GM23338 (cell line): ENCODE measurements at regions not wholly inside any gene's neighbourhood (a gene's known extent, or its start where the extent isn't known, plus 50 kb on each side); places are given as distances from the start of the nearest gene placed in this dataset.

Experiments used
- ATAC-seq: fragments of 200-7000 bp; cut with Tn5 transposase; 3 replicates; pipeline ENCODE4 v1.9.1; 2020
- DNase-seq: peaks from one replicate; pipeline ENCODE4 v3.0.0-alpha.2; 2015; ENCODE audit warnings: low spot score
- H2AFZ ChIP-seq: fragments of 200-600 bp; sonication (generic); 2 replicates; pipeline ENCODE4 v1.8.0; 2016; ENCODE audit warnings: antibody characterized with exemption, mild to moderate bottlenecking, moderate library complexity
- H3F3A ChIP-seq: fragments of 200-600 bp; sonication (generic); replicated peaks from 2 replicates; pipeline ENCODE4 v1.8.0; 2017; ENCODE audit warnings: antibody characterized with exemption, mixed run types, low read depth
- H3K27ac ChIP-seq: fragments of 200-600 bp; sonication (generic); 2 replicates; pipeline ENCODE4 v1.6.1; 2016; ENCODE audit warnings: low read depth
- H3K27me3 ChIP-seq: fragments of 200-600 bp; sonication (generic); 2 replicates; pipeline ENCODE4 v1.8.0; 2016; ENCODE audit warnings: mild to moderate bottlenecking, mixed run types, moderate library complexity; ENCODE audit not compliant: insufficient read depth
- H3K36me3 ChIP-seq: fragments of 200-600 bp; sonication (generic); 2 replicates; pipeline ENCODE4 v1.8.0; 2016; ENCODE audit warnings: mild to moderate bottlenecking; ENCODE audit not compliant: insufficient read depth
- H3K4me1 ChIP-seq: fragments of 200-600 bp; sonication (generic); 2 replicates; pipeline ENCODE4 v1.8.0; 2016; ENCODE audit warnings: mild to moderate bottlenecking, moderate library complexity; ENCODE audit not compliant: insufficient read depth
- H3K4me2 ChIP-seq: fragments of 200-600 bp; sonication (generic); 2 replicates; pipeline ENCODE4 v1.7.1; 2017; ENCODE audit warnings: mixed run types
- H3K4me3 ChIP-seq: fragments of 200-600 bp; sonication (generic); 2 replicates; pipeline ENCODE4 v1.6.1; 2016; ENCODE audit warnings: mixed run types
- H3K79me2 ChIP-seq: fragments of 200-600 bp; sonication (generic); replicated peaks from 2 replicates; pipeline ENCODE4 v1.8.0; 2017; ENCODE audit warnings: mild to moderate bottlenecking; ENCODE audit not compliant: insufficient read depth
- H3K9me2 ChIP-seq: fragments of 200-600 bp; sonication (generic); 2 replicates; pipeline ENCODE4 v1.8.0; 2017; ENCODE audit not compliant: insufficient read depth
- H4K20me1 ChIP-seq: fragments of 200-600 bp; sonication (generic); replicated peaks from 2 replicates; pipeline ENCODE4 v1.8.0; 2017; ENCODE audit warnings: mild to moderate bottlenecking; ENCODE audit not compliant: insufficient read depth
- H3K27ac Mint-ChIP-seq: 2 replicates; pipeline ENCODE4 v1.8.0; 2020; ENCODE audit warnings: inconsistent platforms, mild to moderate bottlenecking, moderate library complexity, mixed read lengths
- H3K27me3 Mint-ChIP-seq: 3 replicates; pipeline ENCODE4 v1.8.0; 2022; ENCODE audit warnings: low read depth, mild to moderate bottlenecking, moderate library complexity, mixed read lengths, inconsistent platforms; ENCODE audit not compliant: insufficient read depth, poor library complexity
- H3K36me3 Mint-ChIP-seq: 3 replicates; pipeline ENCODE4 v1.8.0; 2021; ENCODE audit warnings: low read depth, mild to moderate bottlenecking, inconsistent platforms, moderate library complexity, mixed read lengths
- H3K4me1 Mint-ChIP-seq: 3 replicates; pipeline ENCODE4 v1.8.0; 2020; ENCODE audit warnings: mild to moderate bottlenecking, inconsistent platforms, mixed read lengths
- H3K4me3 Mint-ChIP-seq: 3 replicates; pipeline ENCODE4 v1.8.0; 2021; ENCODE audit warnings: moderate library complexity, mild to moderate bottlenecking, inconsistent platforms, mixed read lengths
- H3K9me3 Mint-ChIP-seq: 3 replicates; pipeline ENCODE4 v1.8.0; 2020; ENCODE audit warnings: moderate library complexity, mild to moderate bottlenecking, inconsistent platforms, mixed read lengths
- EZH2phosphoT487 ChIP-seq: fragments of 200-600 bp; sonication (generic); IDR thresholded peaks from one replicate; pipeline ENCODE4 v1.8.1; 2018; ENCODE audit warnings: antibody characterized with exemption; ENCODE audit not compliant: unreplicated experiment
- JUNB ChIP-seq: IDR thresholded peaks from one replicate; pipeline ENCODE4 v1.6.1; 2016; ENCODE audit warnings: antibody characterized with exemption; ENCODE audit not compliant: unreplicated experiment
- STAT1 ChIP-seq: IDR thresholded peaks from one replicate; pipeline ENCODE4 v1.6.1; 2016; ENCODE audit warnings: antibody characterized with exemption; ENCODE audit not compliant: unreplicated experiment
- ZNF114 ChIP-seq: fragments of 250-450 bp; sonication (Bioruptor Pico); IDR thresholded peaks from 2 replicates; pipeline ENCODE4 v1.5.0; 2020; ENCODE audit warnings: mild to moderate bottlenecking, moderate library complexity
- TF ChIP-seq, protein P1 (sequence below), 2 experiments: fragments of 200-600 bp in 1 of 2; sonication (generic) in 1 of 2; conservative IDR thresholded peaks; 2 replicates each; pipeline versions ENCODE4 v1.5.1 to v1.6.1; 2016 to 2017; ENCODE audit warnings: antibody characterized with exemption in 2 of 2, low read depth in 2 of 2, mild to moderate bottlenecking in 2 of 2, moderate library complexity in 1 of 2
- TF ChIP-seq, protein P2 (sequence below): IDR thresholded peaks from 2 replicates; pipeline ENCODE4 v1.6.1; 2016; ENCODE audit warnings: antibody characterized with exemption
- TF ChIP-seq, protein P3 (sequence below): fragments of 250-450 bp; sonication (Bioruptor Pico); IDR thresholded peaks from 2 replicates; pipeline ENCODE4 v1.5.0; 2020; ENCODE audit warnings: mild to moderate bottlenecking, moderate library complexity

DNA sequence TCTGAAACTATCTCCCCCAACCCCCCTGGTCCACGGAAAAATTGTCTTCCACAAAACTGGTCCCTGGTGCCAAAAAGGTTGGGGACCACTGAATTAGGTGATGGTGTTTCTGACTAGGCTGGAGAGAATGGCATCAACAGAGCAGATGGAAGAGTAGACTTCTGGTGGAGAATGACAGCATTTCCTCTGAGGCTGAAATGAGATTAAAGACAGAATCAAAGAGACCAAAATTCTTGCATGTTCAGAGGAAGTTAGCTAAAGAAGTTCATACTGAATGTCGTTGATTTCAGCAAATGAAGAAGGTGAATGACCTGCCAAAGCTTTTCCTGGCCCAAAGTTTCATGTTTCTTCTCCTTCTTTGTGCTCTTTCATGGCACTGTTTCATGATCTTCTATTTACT lies 188.2 kb upstream of the RUNX1 start:
- H3K36me3 Mint-ChIP-seq: no peaks in the 10 kb centered on the region
- Histone ChIP-seq H3F3A (no peaks in the 10 kb centered on the region), H3K4me1 (no peaks in the 10 kb centered on the region), H3K27me3 (no peaks in the 10 kb centered on the region), H3K4me2 (no peak overlapping the region), H3K9me2 (peaks cover 24% of the 10 kb centered on the region), H3K36me3 (no peaks in the 10 kb centered on the region), H3K4me3 (no peak overlapping the region), H3K79me2 (no peaks in the 10 kb centered on the region), H2AFZ (no peak overlapping the region), H3K27ac (no peak overlapping the region), H4K20me1 (no peaks in the 10 kb centered on the region)
- no peaks in the 10 kb centered on the region for H3K27me3 Mint-ChIP-seq
- TF ChIP-seq ZNF114 (CRISPR knock-in tag) (no peak), EZH2phosphoT487 (no peak), JUNB (no peak), STAT1 (no peak)
- TF ChIP-seq, protein P1, sequence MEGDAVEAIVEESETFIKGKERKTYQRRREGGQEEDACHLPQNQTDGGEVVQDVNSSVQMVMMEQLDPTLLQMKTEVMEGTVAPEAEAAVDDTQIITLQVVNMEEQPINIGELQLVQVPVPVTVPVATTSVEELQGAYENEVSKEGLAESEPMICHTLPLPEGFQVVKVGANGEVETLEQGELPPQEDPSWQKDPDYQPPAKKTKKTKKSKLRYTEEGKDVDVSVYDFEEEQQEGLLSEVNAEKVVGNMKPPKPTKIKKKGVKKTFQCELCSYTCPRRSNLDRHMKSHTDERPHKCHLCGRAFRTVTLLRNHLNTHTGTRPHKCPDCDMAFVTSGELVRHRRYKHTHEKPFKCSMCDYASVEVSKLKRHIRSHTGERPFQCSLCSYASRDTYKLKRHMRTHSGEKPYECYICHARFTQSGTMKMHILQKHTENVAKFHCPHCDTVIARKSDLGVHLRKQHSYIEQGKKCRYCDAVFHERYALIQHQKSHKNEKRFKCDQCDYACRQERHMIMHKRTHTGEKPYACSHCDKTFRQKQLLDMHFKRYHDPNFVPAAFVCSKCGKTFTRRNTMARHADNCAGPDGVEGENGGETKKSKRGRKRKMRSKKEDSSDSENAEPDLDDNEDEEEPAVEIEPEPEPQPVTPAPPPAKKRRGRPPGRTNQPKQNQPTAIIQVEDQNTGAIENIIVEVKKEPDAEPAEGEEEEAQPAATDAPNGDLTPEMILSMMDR (conservative IDR thresholded peaks at IDR 0.05; ENCODE audit: low read depth in 2 of 2): no peak
- TF ChIP-seq, protein P2, sequence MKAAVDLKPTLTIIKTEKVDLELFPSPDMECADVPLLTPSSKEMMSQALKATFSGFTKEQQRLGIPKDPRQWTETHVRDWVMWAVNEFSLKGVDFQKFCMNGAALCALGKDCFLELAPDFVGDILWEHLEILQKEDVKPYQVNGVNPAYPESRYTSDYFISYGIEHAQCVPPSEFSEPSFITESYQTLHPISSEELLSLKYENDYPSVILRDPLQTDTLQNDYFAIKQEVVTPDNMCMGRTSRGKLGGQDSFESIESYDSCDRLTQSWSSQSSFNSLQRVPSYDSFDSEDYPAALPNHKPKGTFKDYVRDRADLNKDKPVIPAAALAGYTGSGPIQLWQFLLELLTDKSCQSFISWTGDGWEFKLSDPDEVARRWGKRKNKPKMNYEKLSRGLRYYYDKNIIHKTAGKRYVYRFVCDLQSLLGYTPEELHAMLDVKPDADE: no peak
- TF ChIP-seq, protein P3, sequence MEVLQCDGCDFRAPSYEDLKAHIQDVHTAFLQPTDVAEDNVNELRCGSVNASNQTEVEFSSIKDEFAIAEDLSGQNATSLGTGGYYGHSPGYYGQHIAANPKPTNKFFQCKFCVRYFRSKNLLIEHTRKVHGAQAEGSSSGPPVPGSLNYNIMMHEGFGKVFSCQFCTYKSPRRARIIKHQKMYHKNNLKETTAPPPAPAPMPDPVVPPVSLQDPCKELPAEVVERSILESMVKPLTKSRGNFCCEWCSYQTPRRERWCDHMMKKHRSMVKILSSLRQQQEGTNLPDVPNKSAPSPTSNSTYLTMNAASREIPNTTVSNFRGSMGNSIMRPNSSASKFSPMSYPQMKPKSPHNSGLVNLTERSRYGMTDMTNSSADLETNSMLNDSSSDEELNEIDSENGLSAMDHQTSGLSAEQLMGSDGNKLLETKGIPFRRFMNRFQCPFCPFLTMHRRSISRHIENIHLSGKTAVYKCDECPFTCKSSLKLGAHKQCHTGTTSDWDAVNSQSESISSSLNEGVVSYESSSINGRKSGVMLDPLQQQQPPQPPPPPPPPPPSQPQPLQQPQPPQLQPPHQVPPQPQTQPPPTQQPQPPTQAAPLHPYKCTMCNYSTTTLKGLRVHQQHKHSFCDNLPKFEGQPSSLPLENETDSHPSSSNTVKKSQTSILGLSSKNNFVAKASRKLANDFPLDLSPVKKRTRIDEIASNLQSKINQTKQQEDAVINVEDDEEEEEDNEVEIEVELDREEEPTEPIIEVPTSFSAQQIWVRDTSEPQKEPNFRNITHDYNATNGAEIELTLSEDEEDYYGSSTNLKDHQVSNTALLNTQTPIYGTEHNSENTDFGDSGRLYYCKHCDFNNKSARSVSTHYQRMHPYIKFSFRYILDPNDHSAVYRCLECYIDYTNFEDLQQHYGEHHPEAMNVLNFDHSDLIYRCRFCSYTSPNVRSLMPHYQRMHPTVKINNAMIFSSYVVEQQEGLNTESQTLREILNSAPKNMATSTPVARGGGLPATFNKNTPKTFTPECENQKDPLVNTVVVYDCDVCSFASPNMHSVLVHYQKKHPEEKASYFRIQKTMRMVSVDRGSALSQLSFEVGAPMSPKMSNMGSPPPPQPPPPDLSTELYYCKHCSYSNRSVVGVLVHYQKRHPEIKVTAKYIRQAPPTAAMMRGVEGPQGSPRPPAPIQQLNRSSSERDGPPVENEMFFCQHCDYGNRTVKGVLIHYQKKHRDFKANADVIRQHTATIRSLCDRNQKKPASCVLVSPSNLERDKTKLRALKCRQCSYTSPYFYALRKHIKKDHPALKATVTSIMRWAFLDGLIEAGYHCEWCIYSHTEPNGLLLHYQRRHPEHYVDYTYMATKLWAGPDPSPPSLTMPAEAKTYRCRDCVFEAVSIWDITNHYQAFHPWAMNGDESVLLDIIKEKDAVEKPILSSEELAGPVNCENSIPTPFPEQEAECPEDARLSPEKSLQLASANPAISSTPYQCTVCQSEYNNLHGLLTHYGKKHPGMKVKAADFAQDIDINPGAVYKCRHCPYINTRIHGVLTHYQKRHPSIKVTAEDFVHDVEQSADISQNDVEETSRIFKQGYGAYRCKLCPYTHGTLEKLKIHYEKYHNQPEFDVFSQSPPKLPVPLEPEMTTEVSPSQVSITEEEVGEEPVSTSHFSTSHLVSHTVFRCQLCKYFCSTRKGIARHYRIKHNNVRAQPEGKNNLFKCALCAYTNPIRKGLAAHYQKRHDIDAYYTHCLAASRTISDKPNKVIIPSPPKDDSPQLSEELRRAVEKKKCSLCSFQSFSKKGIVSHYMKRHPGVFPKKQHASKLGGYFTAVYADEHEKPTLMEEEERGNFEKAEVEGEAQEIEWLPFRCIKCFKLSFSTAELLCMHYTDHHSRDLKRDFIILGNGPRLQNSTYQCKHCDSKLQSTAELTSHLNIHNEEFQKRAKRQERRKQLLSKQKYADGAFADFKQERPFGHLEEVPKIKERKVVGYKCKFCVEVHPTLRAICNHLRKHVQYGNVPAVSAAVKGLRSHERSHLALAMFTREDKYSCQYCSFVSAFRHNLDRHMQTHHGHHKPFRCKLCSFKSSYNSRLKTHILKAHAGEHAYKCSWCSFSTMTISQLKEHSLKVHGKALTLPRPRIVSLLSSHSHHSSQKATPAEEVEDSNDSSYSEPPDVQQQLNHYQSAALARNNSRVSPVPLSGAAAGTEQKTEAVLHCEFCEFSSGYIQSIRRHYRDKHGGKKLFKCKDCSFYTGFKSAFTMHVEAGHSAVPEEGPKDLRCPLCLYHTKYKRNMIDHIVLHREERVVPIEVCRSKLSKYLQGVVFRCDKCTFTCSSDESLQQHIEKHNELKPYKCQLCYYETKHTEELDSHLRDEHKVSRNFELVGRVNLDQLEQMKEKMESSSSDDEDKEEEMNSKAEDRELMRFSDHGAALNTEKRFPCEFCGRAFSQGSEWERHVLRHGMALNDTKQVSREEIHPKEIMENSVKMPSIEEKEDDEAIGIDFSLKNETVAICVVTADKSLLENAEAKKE (CRISPR knock-in tag): no peak
- DNase-seq (no peak), ATAC-seq (no peak)
- H3K4me1 Mint-ChIP-seq: peaks cover 4% of the 10 kb centered on the region; the same call in 2 of the 3 replicates
- no peak overlapping the region for H3K27ac Mint-ChIP-seq
- peaks cover 3% of the 10 kb centered on the region; the same call in 1 of the 3 replicates for H3K9me3 Mint-ChIP-seq
- no peak overlapping the region for H3K4me3 Mint-ChIP-seq
